ENCODE measurements at regions not wholly inside any gene's neighbourhood (a gene's known extent, or its start where the extent isn't known, plus 50 kb on each side); places are given as distances from the start of the nearest gene placed in this dataset.

DNA sequence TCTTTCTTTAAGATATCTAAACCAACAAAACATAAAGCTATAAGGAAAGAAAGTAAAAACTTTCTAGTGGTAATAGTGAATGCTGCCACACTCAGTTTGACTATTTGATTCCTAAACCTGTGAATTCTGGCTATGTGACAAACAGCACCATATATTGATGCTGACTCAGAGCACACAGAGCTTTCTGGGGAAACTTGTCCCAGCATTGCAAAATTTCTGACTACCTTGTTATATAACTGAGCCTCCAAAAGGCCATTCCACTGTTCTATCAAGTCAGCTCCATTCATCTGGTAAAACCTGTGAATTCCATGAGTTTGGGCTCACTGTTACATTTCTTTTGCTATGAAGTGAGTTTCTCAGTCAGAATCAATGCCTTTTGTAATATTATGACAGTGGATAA is 1229.7 kb downstream of the PCDH18 start:
- peaks cover 0 to 3% of the 10 kb centered on the region in 2 donors for H3K9me3 Mint-ChIP-seq
- H3K27ac Mint-ChIP-seq: no peak overlapping the region
- DNase-seq (no peak), ATAC-seq (replicated peaks) (no peak)
- no peak overlapping the region for H3K4me3 Mint-ChIP-seq
- no peaks in the 10 kb centered on the region for H3K4me1 Mint-ChIP-seq (ENCODE audit: low read depth in 2 of 2)
- no peaks in the 10 kb centered on the region for H3K36me3 Mint-ChIP-seq (ENCODE audit: insufficient read depth)
- H3K27me3 Mint-ChIP-seq: no peaks in the 10 kb centered on the region

DNA sequence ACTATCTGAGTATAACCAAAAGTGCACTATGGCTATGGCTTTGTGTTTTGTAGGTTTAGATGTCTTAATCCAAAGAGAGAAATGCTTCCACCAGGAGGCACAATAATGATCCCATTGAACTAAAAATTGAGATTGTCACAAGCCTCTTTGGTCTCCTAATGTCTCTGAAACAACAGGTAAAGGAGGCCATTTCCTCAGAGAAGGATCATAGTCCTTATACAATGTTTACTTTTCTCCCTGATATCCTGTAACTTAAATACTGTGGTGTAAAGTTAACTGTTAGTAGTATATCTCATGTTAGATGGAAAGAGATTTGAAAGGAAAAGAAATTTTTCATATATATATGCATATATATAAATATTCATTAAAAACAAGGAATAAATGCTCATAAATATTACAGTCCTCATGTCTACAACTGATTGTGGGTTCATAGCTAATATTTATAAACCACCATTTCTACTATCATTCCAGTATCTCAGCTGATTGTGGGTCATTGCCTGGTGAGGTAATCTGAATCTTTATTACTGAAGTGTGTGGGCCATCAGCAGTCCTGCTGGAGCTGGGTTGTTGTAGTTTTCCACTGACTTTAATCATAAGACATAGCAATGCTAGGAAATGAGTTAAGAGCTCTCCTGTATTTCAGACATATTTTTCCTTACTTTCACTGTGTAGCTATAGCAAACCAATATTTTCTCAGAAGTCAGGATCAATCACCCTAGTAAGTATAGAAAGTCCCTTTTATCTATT is 1230.4 kb downstream of the PCDH18 start:
- Mint-ChIP-seq H3K27me3 (no peaks in the 10 kb centered on the region), H3K27ac (no peak overlapping the region), H3K36me3 (ENCODE audit: insufficient read depth) (no peaks in the 10 kb centered on the region), H3K4me1 (ENCODE audit: low read depth in 2 of 2) (no peaks in the 10 kb centered on the region), H3K9me3 (peaks cover 0 to 3% of the 10 kb centered on the region in 2 donors), H3K4me3 (no peak overlapping the region)
- DNase-seq (no peak), ATAC-seq (replicated peaks) (no peak)

DNA sequence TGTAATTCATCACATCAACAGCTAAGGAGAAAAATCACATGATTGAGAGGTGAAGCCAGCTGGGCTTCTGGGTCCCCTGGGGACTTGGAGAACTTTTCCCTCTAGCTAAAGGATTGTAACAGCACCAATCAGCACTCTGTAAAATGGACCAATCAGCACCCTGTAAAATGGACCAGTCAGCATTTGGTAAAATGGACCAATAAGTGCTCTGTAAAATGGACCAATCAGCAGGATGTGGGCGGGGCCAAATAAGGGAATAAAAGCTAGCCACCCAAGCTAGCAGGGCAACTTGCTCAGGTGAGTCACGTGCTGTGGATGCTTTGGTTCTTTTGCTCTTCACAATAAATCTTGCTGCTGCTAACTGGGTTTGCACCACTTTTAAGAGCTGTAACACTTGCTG is 1248.3 kb downstream of the PCDH18 start:
- no peak overlapping the region for H3K27ac Mint-ChIP-seq
- no peak overlapping the region for H3K4me3 Mint-ChIP-seq

DNA sequence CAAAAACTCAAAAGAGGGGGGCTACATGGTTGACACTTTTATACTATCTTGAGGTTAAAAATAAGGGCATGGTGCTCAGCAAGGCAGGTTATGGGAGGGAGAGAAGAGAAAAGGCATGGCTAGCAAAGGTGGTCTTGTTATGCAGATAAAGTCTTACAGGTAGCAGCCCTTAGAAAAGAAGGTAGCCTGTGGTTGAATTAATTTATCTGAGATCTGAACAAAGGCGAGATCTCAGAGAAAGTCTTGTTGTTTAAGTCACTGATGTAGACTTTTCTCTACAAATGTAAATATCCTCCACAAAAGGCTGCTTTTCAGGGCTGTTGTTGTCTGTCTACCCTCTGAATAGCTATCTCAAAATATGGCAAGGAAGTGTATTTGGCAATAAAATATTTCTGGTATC is 1250.4 kb downstream of the PCDH18 start:
- H3K27ac Mint-ChIP-seq: no peak overlapping the region
- peaks cover 0 to 1% of the 10 kb centered on the region in 2 donors for H3K9me3 Mint-ChIP-seq
- no peak for ATAC-seq (replicated peaks)
- H3K36me3 Mint-ChIP-seq (ENCODE audit: insufficient read depth): no peaks in the 10 kb centered on the region
- no peaks in the 10 kb centered on the region for H3K27me3 Mint-ChIP-seq
- no peaks in the 10 kb centered on the region for H3K4me1 Mint-ChIP-seq (ENCODE audit: low read depth in 2 of 2)
- DNase-seq: no peak
- H3K4me3 Mint-ChIP-seq: no peak overlapping the region

More for the DNA sequence above, 1248.3 kb downstream of the PCDH18 start:
- ATAC-seq (replicated peaks): no peak
- Mint-ChIP-seq H3K4me1 (ENCODE audit: low read depth in 2 of 2) (no peaks in the 10 kb centered on the region), H3K9me3 (no peaks in the 10 kb centered on the region), H3K27me3 (no peaks in the 10 kb centered on the region), H3K36me3 (ENCODE audit: insufficient read depth) (no peaks in the 10 kb centered on the region)
- no peak for DNase-seq

DNA sequence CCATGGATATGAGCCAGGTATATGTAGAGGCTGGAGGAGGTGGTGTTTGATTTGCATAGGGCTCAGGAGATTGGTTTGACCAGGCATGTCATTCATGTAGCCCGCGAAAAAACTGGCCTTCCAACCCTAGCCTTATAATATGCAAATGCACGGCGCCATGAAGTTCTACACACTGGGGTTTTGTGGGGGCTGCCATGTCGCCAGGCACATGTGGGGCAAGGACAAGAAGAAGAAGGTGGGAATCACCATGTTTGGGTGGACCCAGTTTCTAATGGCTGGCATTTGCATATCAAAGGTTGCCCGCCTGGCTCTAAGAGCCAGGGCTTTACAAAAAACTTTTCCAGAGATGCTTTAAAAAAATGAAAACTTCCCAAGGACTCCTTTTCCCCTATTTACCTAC is 1251.0 kb downstream of the PCDH18 start:
- Mint-ChIP-seq H3K4me3 (no peak overlapping the region), H3K9me3 (peaks cover 0 to 1% of the 10 kb centered on the region in 2 donors), H3K36me3 (ENCODE audit: insufficient read depth) (no peaks in the 10 kb centered on the region), H3K4me1 (ENCODE audit: low read depth in 2 of 2) (no peaks in the 10 kb centered on the region), H3K27ac (no peak overlapping the region), H3K27me3 (no peaks in the 10 kb centered on the region)
- DNase-seq (no peak), ATAC-seq (replicated peaks) (no peak)

DNA sequence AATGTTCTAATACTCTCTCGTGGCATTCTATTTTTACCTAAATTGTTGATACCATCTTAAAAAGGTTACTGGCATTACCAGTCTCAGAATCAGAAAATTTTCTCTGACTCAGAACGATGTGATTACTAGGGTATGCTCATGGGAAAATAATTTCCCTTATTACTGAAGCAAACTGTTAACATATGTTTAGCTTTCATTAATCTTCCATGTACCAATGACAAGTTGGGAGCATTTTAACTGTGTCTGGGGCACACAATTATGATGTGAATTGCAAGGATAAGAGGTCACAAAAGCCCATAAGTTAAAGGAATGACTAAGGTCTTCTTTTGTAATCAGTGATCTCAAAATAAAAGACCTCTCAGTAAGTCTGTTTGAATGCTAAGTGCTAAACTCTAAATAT is 1254.6 kb downstream of the PCDH18 start:
- H3K4me3 Mint-ChIP-seq: no peak overlapping the region
- H3K9me3 Mint-ChIP-seq: peaks cover 0 to 4% of the 10 kb centered on the region in 2 donors
- no peak for DNase-seq
- no peaks in the 10 kb centered on the region for H3K36me3 Mint-ChIP-seq (ENCODE audit: insufficient read depth)
- no peaks in the 10 kb centered on the region for H3K4me1 Mint-ChIP-seq (ENCODE audit: low read depth in 2 of 2)
- ATAC-seq (replicated peaks): no peak
- no peaks in the 10 kb centered on the region for H3K27me3 Mint-ChIP-seq
- no peak overlapping the region for H3K27ac Mint-ChIP-seq

DNA sequence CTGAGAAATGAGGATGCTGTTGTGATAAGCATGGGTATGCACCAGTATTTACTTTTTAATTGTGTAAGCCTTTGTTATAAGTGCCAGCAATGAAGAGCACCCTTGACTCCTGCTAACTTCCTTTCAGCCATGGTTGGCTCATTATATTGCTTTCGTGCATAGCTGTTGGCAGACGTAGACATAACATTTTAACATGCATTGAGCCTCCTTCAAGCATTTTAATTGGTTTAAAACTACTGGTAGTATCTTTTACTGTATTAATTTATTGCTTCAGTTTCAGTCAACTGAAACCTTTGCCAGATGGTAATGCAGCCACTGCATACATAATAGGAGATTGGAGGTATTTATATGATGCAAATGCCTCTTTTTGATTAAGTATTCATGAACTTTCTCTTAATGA is 1285.4 kb downstream of the PCDH18 start:
- no peaks in the 10 kb centered on the region for H3K27me3 Mint-ChIP-seq
- H3K4me3 Mint-ChIP-seq: no peak overlapping the region
- ATAC-seq (replicated peaks) (no peak), DNase-seq (no peak)
- H3K4me1 Mint-ChIP-seq (ENCODE audit: low read depth in 2 of 2): no peaks in the 10 kb centered on the region
- H3K27ac Mint-ChIP-seq: no peak overlapping the region
- H3K36me3 Mint-ChIP-seq (ENCODE audit: insufficient read depth): no peaks in the 10 kb centered on the region
- peaks cover 4 to 6% of the 10 kb centered on the region in 2 donors for H3K9me3 Mint-ChIP-seq

DNA sequence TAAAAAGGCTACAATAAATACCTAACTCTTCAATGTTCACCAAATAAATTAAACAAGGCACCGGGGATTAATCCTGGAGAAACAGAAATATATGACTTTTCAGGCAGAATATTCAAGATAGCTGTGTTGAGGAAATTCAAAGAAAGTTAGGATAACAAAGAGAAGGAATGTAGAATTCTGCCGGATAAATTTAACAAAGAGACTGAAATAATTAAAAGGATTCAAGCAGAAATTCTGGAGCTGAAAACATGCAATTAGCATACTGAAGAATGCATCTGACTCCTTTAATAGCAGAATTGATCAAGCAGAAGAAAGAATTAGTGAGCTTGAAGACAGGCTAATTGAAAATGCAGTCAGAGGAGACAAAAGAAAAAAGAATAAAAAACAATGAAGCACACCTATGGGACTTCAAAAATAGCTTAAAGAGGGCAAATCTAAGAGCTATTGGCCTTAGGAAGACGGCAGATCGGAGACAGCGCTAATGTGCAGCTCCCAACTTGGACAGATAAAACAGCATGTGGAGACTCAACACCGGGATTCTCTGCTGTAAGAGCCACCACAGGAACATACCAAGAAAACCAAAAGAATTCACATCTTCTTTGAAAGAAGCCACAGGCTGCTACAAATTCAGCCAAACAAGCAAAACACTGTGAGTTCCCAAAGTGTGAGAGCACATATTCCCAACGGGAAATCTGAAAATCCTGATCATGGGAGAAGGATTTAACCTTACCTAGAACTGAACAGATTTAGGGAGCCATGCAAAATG is 1290.9 kb downstream of the PCDH18 start:
- no peak overlapping the region for H3K27ac Mint-ChIP-seq
- no peaks in the 10 kb centered on the region for H3K4me1 Mint-ChIP-seq (ENCODE audit: low read depth in 2 of 2)
- H3K9me3 Mint-ChIP-seq: peaks cover 5 to 26% of the 10 kb centered on the region in 2 donors
- ATAC-seq (replicated peaks) (no peak), DNase-seq (no peak)
- H3K4me3 Mint-ChIP-seq: no peak overlapping the region
- no peaks in the 10 kb centered on the region for H3K36me3 Mint-ChIP-seq (ENCODE audit: insufficient read depth)
- H3K27me3 Mint-ChIP-seq: no peaks in the 10 kb centered on the region

DNA sequence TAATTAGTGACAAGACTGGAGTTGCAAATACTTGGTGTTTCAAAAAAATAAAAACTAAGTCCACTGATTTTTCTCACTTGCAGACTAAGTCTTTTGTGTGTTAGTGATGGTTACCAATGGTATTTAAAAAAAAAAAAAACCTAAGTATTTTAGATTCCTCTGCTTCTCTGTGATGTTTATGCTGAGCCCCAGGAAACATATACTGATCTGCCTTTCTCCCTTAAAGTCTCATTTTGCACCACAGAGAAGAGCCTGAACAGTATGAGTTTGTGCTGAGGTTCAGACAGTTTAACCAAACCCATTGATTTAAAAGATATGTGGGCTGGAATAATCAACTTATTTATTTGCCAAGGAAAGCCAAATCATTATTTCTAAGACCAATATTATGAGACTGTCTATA is 1305.0 kb downstream of the PCDH18 start:
- DNase-seq: no peak
- ATAC-seq (replicated peaks): no peak
- Mint-ChIP-seq H3K27ac (no peak overlapping the region), H3K36me3 (ENCODE audit: insufficient read depth) (no peaks in the 10 kb centered on the region), H3K4me1 (ENCODE audit: low read depth in 2 of 2) (no peaks in the 10 kb centered on the region), H3K9me3 (peaks cover 7 to 12% of the 10 kb centered on the region in 2 donors), H3K4me3 (no peak overlapping the region), H3K27me3 (no peaks in the 10 kb centered on the region)

DNA sequence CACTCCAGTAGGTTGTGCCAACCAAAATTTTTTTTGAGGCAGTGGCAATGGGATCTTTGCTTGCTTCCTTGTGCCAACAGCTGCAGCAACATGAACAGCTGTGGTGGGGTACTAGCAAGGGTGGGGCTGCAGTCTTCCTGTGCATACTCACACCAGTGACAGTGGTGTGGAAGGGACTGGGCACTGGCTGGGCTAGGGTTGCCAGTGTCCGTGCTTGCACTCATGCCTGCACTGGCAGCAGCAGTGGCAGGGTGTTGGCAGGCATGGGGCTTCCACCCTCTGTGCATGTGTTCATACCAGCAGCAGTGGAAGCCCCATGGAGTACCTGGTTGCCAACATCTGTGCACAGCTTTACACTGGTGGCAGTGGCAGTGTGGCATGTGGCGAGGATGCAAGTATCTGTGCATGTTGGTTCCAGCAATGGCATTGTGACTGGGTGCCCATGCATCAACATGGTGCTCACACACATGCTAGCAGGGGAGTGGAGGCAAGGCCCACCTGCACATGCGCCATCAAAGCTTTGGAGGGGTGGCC is 1312.6 kb downstream of the PCDH18 start:
- Mint-ChIP-seq H3K4me3 (no peak overlapping the region), H3K36me3 (ENCODE audit: insufficient read depth) (no peaks in the 10 kb centered on the region), H3K4me1 (ENCODE audit: low read depth in 2 of 2) (no peaks in the 10 kb centered on the region), H3K27me3 (no peaks in the 10 kb centered on the region), H3K9me3 (peaks cover 2 to 9% of the 10 kb centered on the region in 2 donors), H3K27ac (no peak overlapping the region)
- DNase-seq: no peak
- ATAC-seq (replicated peaks): no peak

DNA sequence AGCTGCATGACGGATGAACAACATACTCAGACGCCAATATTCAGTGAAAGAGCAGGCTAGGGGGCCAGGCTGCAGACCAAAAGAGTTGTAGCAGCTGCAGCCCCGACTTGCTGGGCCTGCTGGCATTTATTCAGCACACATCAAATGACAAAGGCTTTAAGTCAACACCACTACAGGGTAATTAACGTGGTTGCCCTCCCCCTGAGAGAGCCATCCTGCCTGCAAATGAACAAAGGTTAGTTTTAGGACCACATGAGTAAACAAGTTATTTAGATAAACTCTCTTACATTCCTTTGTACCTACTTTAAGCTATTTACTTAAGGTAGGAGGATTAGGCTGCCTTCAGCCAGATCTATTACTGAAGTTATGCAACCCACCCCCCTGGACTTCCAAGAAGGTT is 1329.1 kb downstream of the PCDH18 start:
- Mint-ChIP-seq H3K27me3 (no peaks in the 10 kb centered on the region), H3K36me3 (ENCODE audit: insufficient read depth) (no peaks in the 10 kb centered on the region), H3K4me3 (no peak overlapping the region), H3K9me3 (peaks cover 0 to 2% of the 10 kb centered on the region in 2 donors), H3K4me1 (ENCODE audit: low read depth in 2 of 2) (no peaks in the 10 kb centered on the region), H3K27ac (no peak overlapping the region)
- DNase-seq: no peak
- no peak for ATAC-seq (replicated peaks)

DNA sequence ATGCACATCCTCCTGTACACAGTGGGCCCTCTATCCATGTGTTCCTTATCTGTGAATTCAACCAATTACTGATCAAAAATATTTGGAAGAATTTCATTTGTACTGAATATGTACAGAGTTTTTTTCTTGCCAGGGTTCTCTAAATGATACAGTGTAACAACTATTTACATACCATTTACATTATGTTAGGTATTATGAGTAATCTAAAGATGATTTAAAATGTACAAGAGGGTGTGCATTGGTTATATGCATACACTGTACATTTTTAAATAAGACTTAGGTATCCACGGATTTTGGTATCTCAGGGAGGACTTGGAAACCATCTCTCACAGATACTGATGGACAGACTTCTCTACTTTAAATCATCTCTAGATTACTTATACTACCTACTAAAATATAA is 1333.9 kb downstream of the PCDH18 start:
- Mint-ChIP-seq H3K27ac (no peak overlapping the region), H3K27me3 (no peaks in the 10 kb centered on the region), H3K9me3 (peaks cover 0 to 2% of the 10 kb centered on the region in 2 donors), H3K36me3 (ENCODE audit: insufficient read depth) (no peaks in the 10 kb centered on the region), H3K4me1 (ENCODE audit: low read depth in 2 of 2) (no peaks in the 10 kb centered on the region), H3K4me3 (no peak overlapping the region)
- DNase-seq (no peak), ATAC-seq (replicated peaks) (no peak)

DNA sequence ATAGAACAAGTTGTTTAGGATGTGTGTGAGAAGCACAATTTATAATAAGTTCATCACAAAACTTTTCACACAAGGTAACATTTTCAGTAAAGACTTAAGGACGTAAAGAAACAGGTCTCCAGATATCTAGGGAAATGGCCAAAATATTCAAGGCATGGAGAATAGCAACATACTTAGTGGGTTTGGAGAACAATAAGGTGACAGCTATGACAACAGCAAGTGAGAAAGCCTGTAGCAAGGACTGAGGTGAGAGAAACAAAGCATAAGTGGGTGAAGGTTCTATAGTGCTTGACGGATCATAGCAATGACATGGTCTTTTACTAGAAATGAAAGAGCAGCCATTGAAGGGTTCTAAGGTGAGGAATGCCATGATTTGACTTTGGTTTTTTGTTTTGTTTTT is 1337.3 kb downstream of the PCDH18 start:
- H3K27ac Mint-ChIP-seq: no peak overlapping the region
- no peaks in the 10 kb centered on the region for H3K36me3 Mint-ChIP-seq (ENCODE audit: insufficient read depth)
- DNase-seq: no peak
- no peaks in the 10 kb centered on the region for H3K27me3 Mint-ChIP-seq
- H3K9me3 Mint-ChIP-seq: peaks cover 4 to 7% of the 10 kb centered on the region in 2 donors
- H3K4me3 Mint-ChIP-seq: no peak overlapping the region
- H3K4me1 Mint-ChIP-seq (ENCODE audit: low read depth in 2 of 2): no peaks in the 10 kb centered on the region
- ATAC-seq (replicated peaks): no peak

DNA sequence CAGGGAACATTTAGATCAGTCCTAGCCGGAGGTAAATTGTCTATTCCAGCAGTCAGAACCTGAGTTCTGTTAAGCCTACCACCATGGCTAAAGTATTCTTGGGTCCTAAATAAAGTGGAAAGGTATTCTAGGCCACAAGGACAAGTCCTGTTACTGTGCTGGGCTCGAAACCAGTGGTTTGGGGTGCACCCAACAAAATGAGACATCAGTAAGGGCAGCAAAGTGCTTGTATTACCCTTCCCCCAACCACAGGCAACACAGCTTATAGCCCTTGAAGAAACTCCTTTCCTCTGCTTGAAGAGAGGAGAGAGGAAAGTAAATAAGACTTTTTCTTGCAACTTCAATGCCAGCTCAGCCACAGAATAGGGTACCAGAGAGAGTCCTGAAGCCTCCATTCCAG is 1345.6 kb downstream of the PCDH18 start:
- Mint-ChIP-seq H3K9me3 (peaks cover 5 to 31% of the 10 kb centered on the region in 2 donors), H3K27ac (no peak overlapping the region), H3K36me3 (ENCODE audit: insufficient read depth) (peaks cover 3% of the 10 kb centered on the region), H3K27me3 (no peaks in the 10 kb centered on the region), H3K4me3 (no peak overlapping the region), H3K4me1 (ENCODE audit: low read depth in 2 of 2) (no peaks in the 10 kb centered on the region)
- no peak for ATAC-seq (replicated peaks)
- DNase-seq: no peak
